HCT116 (cell line): ENCODE measurements at regions not wholly inside any gene's neighbourhood (a gene's known extent, or its start where the extent isn't known, plus 50 kb on each side); places are given as distances from the start of the nearest gene placed in this dataset.

Experiments
- ATAC-seq: fragments of 200-7000 bp; cut with Tn5 transposase; 2 replicates; pipeline ENCODE4 v1.9.1; 2020; ENCODE audit warnings: mild to moderate bottlenecking, moderate library complexity
- BruUV-seq: library from RNA; stranded (reverse); fragments of 400-500 nt; replicated peaks from 2 replicates; lab custom pipeline; 2021; lab: Mats Ljungman, UMichigan
- CTCF ChIA-PET: fragments of 300-600 bp; sonication (Branson Sonifier 250); formaldehyde crosslinking; loops from one replicate; lab custom pipeline; 2021; ENCODE audit warnings: antibody characterized with exemption; lab: Charles Lee
- POLR2A ChIA-PET: fragments of 300-600, 350-600 bp; sonication (Branson Sonifier 250); formaldehyde crosslinking; loops from one replicate; lab custom pipeline; 2021; ENCODE audit warnings: antibody characterized with exemption; lab: Charles Lee
- RAD21 ChIA-PET, 2 experiments: fragments of 300-600 bp; sonication (Branson Sonifier 250); formaldehyde crosslinking; loops; one replicate each; lab custom pipeline; 2023; ENCODE audit warnings: low total read pairs in 2 of 2; ENCODE audit not compliant: uncharacterized antibody in 2 of 2, unreplicated experiment in 2 of 2, low non-redundant PET in 1 of 2; lab: Charles Lee
- DNase-seq: peaks from one replicate; pipeline ENCODE4 v3.0.0-alpha.2; 2010; ENCODE audit warnings: low read depth, low spot score
- H2AFZ ChIP-seq: fragments of 200-600 bp; shearing (Covaris generic), sonication (generic); 2 replicates; pipeline ENCODE4 v1.6.1; 2017; ENCODE audit warnings: low read depth, mixed run types, mixed read lengths, antibody characterized with exemption, low read length; ENCODE audit not compliant: poor library complexity, severe bottlenecking
- H3K27ac ChIP-seq: 2 replicates; pipeline ENCODE4 v1.5.1; 2012; ENCODE audit warnings: low read depth, low read length
- H3K27me3 ChIP-seq: fragments of 200-600 bp; sonication (generic); 2 replicates; pipeline ENCODE4 v1.6.1; 2016; ENCODE audit warnings: mixed run types, low read length, mixed read lengths; ENCODE audit not compliant: insufficient read depth
- H3K36me3 ChIP-seq, 2 experiments: fragments of 200-500 bp in 1 of 2; fragments of 200-600 bp in 1 of 2; sonication (Bioruptor generic) in 1 of 2; sonication (generic) in 1 of 2; 2 replicates each; pipeline versions ENCODE4 v1.5.1 to v1.6.1; 2014 to 2016; ENCODE audit warnings: low read length in 2 of 2, inconsistent platforms in 1 of 2, mixed read lengths in 1 of 2, mixed run types in 1 of 2; ENCODE audit not compliant: insufficient read depth in 2 of 2, control insufficient read depth in 1 of 2
- H3K4me1 ChIP-seq, 2 experiments: fragments of 200-600 bp in 1 of 2; sonication (generic) in 1 of 2; 2 replicates each; pipeline versions ENCODE4 v1.5.1 to v1.6.1; 2012 to 2017; ENCODE audit warnings: low read length in 2 of 2, inconsistent platforms in 1 of 2, mild to moderate bottlenecking in 1 of 2, mixed read lengths in 1 of 2, mixed run types in 1 of 2, moderate library complexity in 1 of 2; ENCODE audit not compliant: insufficient read depth in 2 of 2, control insufficient read depth in 1 of 2
- H3K4me2 ChIP-seq: fragments of 200-600 bp; sonication (generic); 2 replicates; pipeline ENCODE4 v1.6.1; 2017; ENCODE audit warnings: mixed run types, low read length, mixed read lengths
- H3K4me3 ChIP-seq, 2 experiments: fragments of 200-600 bp in 1 of 2; sonication (generic) in 1 of 2; replicated peaks in 1 of 2; 2 replicates each; pipeline ENCODE4 v1.5.1; 2011 to 2016; ENCODE audit warnings: low read length in 2 of 2, control low read depth in 1 of 2, low read depth in 1 of 2, mild to moderate bottlenecking in 1 of 2, mixed read lengths in 1 of 2, mixed run types in 1 of 2
- H3K79me2 ChIP-seq: fragments of 200-600 bp; sonication (generic); 2 replicates; pipeline ENCODE4 v1.6.1; 2017; ENCODE audit warnings: mild to moderate bottlenecking, mixed run types, low read length, moderate library complexity, mixed read lengths; ENCODE audit not compliant: insufficient read depth
- H3K9ac ChIP-seq: fragments of 200-600 bp; sonication (generic); 2 replicates; pipeline ENCODE4 v1.6.1; 2016; ENCODE audit warnings: low read length, mixed read lengths
- H3K9me2 ChIP-seq: fragments of 200-600 bp; sonication (generic), shearing (Covaris generic); 2 replicates; pipeline ENCODE4 v1.6.1; 2017; ENCODE audit warnings: mixed run types, mild to moderate bottlenecking, moderate library complexity; ENCODE audit not compliant: insufficient read depth
- H3K9me3 ChIP-seq, 2 experiments: fragments of 200-500 bp in 1 of 2; fragments of 200-600 bp in 1 of 2; sonication (Bioruptor generic) in 1 of 2; sonication (generic) in 1 of 2; 2 replicates each; pipeline ENCODE4 v1.6.1; 2014 to 2017; ENCODE audit warnings: low read length in 2 of 2, mixed read lengths in 2 of 2, inconsistent platforms in 1 of 2, low read depth in 1 of 2, mild to moderate bottlenecking in 1 of 2, mixed run types in 1 of 2, moderate library complexity in 1 of 2; ENCODE audit not compliant: control insufficient read depth in 1 of 2, insufficient read depth in 1 of 2
- H4K20me1 ChIP-seq: fragments of 200-600 bp; sonication (generic), shearing (Covaris generic); 2 replicates; pipeline ENCODE4 v1.6.1; 2017; ENCODE audit warnings: mixed run types, mild to moderate bottlenecking, moderate library complexity; ENCODE audit not compliant: insufficient read depth
- CBX3 ChIP-seq: IDR thresholded peaks from 2 replicates; pipeline ENCODE4 v1.6.1; 2012; ENCODE audit warnings: low read depth
- CEBPB ChIP-seq: IDR thresholded peaks from 2 replicates; pipeline ENCODE4 v1.6.1; 2012; ENCODE audit warnings: low read depth
- ELF1 ChIP-seq: IDR thresholded peaks from 2 replicates; pipeline ENCODE4 v1.6.1; 2012; ENCODE audit warnings: low read depth, borderline replicate concordance
- EZH2 ChIP-seq: fragments of 200-600 bp; sonication (generic); IDR thresholded peaks from 2 replicates; pipeline ENCODE4 v1.6.1; 2017; ENCODE audit warnings: antibody characterized with exemption, mixed run types
- EZH2phosphoT487 ChIP-seq: fragments of 200-600 bp; IDR thresholded peaks from 2 replicates; pipeline ENCODE4 v1.6.1; 2018; ENCODE audit warnings: antibody characterized with exemption, borderline replicate concordance
- JUND ChIP-seq: IDR thresholded peaks from 2 replicates; pipeline ENCODE4 v1.6.1; 2012
- POLR2A ChIP-seq: IDR thresholded peaks from 2 replicates; pipeline ENCODE4 v1.7.0; 2011; ENCODE audit warnings: borderline replicate concordance; ENCODE audit not compliant: insufficient read depth, insufficient read length; ENCODE audit errors: extremely low read depth
- POLR2AphosphoS5 ChIP-seq: IDR thresholded peaks from 2 replicates; pipeline ENCODE4 v1.6.1; 2011; ENCODE audit warnings: mild to moderate bottlenecking, low read depth, low read length, moderate library complexity
- RAD21 ChIP-seq: IDR thresholded peaks from 2 replicates; pipeline ENCODE4 v1.6.1; 2012; ENCODE audit warnings: low read depth, mild to moderate bottlenecking
- SIN3A ChIP-seq: IDR thresholded peaks from 2 replicates; pipeline ENCODE4 v1.6.1; 2012; ENCODE audit warnings: low read depth
- SP1 ChIP-seq: IDR thresholded peaks from 2 replicates; pipeline ENCODE4 v1.6.1; 2012; ENCODE audit warnings: low read depth
- SRF ChIP-seq: IDR thresholded peaks from 2 replicates; pipeline ENCODE4 v1.6.1; 2012; ENCODE audit warnings: low read depth
- YY1 ChIP-seq: IDR thresholded peaks from 2 replicates; pipeline ENCODE4 v1.6.1; 2011; ENCODE audit warnings: low read length, low read depth, moderate library complexity, mild to moderate bottlenecking; ENCODE audit not compliant: insufficient replicate concordance; ENCODE audit errors: extremely low read depth
- intact Hi-C: fragments of 100-400 bp; cut with micrococcal nuclease; formaldehyde crosslinking; loops from 2 replicates; pipeline ENCODE4 v1.10.0; 2022
- TF ChIP-seq, protein P1 (sequence below), 3 experiments: fragments of 200-600 bp in 1 of 3; sonication (generic) in 1 of 3; IDR thresholded peaks in 2 of 3; conservative IDR thresholded peaks in 1 of 3; 2 replicates each; pipeline ENCODE4 v1.5.1; 2012 to 2017; ENCODE audit warnings: low read depth in 2 of 3, low read length in 2 of 3, antibody characterized with exemption in 1 of 3, borderline replicate concordance in 1 of 3, control low read depth in 1 of 3, mild to moderate bottlenecking in 1 of 3, mixed read lengths in 1 of 3, mixed run types in 1 of 3, moderate library complexity in 1 of 3; ENCODE audit not compliant: insufficient read depth in 1 of 3
- TF ChIP-seq, protein P2 (sequence below): IDR thresholded peaks from 2 replicates; pipeline ENCODE4 v1.6.1; 2012
- TF ChIP-seq, protein P3 (sequence below): IDR thresholded peaks from 2 replicates; pipeline ENCODE4 v1.6.1; 2012; ENCODE audit warnings: low read depth
- TF ChIP-seq, protein P4 (sequence below): IDR thresholded peaks from 2 replicates; pipeline ENCODE4 v1.6.1; 2012
- TF ChIP-seq, protein P5 (sequence below): IDR thresholded peaks from 2 replicates; pipeline ENCODE4 v1.6.1; 2011; ENCODE audit warnings: mild to moderate bottlenecking, low read length, moderate library complexity; ENCODE audit not compliant: insufficient replicate concordance; ENCODE audit errors: extremely low read depth

DNA sequence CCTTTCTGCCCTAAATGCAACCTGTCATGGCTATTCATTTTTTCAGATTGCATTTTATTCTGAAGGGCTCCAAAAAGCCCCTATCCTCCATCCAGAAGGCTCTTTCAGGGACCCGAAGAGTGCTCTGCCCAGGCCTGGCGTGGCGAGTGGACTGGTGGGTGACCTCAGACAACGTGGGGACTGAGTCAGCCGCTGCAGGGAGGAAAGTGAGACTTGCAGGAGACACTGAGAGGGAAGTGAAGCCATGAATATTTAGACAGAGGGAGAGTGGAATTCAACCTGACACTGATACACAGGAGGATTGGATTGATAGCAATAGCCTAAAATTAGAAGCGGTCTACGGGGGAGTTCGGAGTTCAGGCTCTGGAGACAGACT, 63.6 kb upstream of the SIX2 start:
- CTCF ChIA-PET = no interaction called here
- RAD21 ChIA-PET = no interaction called here
- DNase-seq (no peak), ATAC-seq (no peak)
- Histone ChIP-seq H2AFZ (no peak overlapping the region), H3K9me3 (no peaks in the 10 kb centered on the region), H3K27ac (no peak overlapping the region), H4K20me1 (no peaks in the 10 kb centered on the region), H3K4me2 (no peak overlapping the region), H3K9me2 (no peaks in the 10 kb centered on the region), H3K36me3 (no peaks in the 10 kb centered on the region), H3K4me3 (no peak overlapping the region), H3K79me2 (no peaks in the 10 kb centered on the region), H3K4me1 (no peaks in the 10 kb centered on the region), H3K27me3 (peaks cover 20% of the 10 kb centered on the region), H3K9ac (no peak overlapping the region)
- TF ChIP-seq, protein P1, sequence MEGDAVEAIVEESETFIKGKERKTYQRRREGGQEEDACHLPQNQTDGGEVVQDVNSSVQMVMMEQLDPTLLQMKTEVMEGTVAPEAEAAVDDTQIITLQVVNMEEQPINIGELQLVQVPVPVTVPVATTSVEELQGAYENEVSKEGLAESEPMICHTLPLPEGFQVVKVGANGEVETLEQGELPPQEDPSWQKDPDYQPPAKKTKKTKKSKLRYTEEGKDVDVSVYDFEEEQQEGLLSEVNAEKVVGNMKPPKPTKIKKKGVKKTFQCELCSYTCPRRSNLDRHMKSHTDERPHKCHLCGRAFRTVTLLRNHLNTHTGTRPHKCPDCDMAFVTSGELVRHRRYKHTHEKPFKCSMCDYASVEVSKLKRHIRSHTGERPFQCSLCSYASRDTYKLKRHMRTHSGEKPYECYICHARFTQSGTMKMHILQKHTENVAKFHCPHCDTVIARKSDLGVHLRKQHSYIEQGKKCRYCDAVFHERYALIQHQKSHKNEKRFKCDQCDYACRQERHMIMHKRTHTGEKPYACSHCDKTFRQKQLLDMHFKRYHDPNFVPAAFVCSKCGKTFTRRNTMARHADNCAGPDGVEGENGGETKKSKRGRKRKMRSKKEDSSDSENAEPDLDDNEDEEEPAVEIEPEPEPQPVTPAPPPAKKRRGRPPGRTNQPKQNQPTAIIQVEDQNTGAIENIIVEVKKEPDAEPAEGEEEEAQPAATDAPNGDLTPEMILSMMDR (IDR thresholded peaks at IDR 0.05 in 2 of 3, conservative IDR thresholded peaks at IDR 0.05 in 1 of 3; ENCODE audit: borderline replicate concordance in 1 of 3, insufficient read depth in 1 of 3, low read depth in 2 of 3, low read length in 2 of 3) = no peak
- TF ChIP-seq, protein P2, sequence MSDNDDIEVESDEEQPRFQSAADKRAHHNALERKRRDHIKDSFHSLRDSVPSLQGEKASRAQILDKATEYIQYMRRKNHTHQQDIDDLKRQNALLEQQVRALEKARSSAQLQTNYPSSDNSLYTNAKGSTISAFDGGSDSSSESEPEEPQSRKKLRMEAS = no peak
- TF ChIP-seq, protein P3, sequence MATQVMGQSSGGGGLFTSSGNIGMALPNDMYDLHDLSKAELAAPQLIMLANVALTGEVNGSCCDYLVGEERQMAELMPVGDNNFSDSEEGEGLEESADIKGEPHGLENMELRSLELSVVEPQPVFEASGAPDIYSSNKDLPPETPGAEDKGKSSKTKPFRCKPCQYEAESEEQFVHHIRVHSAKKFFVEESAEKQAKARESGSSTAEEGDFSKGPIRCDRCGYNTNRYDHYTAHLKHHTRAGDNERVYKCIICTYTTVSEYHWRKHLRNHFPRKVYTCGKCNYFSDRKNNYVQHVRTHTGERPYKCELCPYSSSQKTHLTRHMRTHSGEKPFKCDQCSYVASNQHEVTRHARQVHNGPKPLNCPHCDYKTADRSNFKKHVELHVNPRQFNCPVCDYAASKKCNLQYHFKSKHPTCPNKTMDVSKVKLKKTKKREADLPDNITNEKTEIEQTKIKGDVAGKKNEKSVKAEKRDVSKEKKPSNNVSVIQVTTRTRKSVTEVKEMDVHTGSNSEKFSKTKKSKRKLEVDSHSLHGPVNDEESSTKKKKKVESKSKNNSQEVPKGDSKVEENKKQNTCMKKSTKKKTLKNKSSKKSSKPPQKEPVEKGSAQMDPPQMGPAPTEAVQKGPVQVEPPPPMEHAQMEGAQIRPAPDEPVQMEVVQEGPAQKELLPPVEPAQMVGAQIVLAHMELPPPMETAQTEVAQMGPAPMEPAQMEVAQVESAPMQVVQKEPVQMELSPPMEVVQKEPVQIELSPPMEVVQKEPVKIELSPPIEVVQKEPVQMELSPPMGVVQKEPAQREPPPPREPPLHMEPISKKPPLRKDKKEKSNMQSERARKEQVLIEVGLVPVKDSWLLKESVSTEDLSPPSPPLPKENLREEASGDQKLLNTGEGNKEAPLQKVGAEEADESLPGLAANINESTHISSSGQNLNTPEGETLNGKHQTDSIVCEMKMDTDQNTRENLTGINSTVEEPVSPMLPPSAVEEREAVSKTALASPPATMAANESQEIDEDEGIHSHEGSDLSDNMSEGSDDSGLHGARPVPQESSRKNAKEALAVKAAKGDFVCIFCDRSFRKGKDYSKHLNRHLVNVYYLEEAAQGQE = no peak
- TF ChIP-seq EZH2phosphoT487 (no peak), CEBPB (no peak), JUND (no peak), SIN3A (no peak), SP1 (no peak), YY1 (no peak), EZH2 (no peak), RAD21 (no peak), SRF (no peak), POLR2AphosphoS5 (no peak), POLR2A (no peak), ELF1 (no peak), CBX3 (no peak)
- TF ChIP-seq, protein P4, sequence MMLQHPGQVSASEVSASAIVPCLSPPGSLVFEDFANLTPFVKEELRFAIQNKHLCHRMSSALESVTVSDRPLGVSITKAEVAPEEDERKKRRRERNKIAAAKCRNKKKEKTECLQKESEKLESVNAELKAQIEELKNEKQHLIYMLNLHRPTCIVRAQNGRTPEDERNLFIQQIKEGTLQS = no peak
- TF ChIP-seq, protein P5, sequence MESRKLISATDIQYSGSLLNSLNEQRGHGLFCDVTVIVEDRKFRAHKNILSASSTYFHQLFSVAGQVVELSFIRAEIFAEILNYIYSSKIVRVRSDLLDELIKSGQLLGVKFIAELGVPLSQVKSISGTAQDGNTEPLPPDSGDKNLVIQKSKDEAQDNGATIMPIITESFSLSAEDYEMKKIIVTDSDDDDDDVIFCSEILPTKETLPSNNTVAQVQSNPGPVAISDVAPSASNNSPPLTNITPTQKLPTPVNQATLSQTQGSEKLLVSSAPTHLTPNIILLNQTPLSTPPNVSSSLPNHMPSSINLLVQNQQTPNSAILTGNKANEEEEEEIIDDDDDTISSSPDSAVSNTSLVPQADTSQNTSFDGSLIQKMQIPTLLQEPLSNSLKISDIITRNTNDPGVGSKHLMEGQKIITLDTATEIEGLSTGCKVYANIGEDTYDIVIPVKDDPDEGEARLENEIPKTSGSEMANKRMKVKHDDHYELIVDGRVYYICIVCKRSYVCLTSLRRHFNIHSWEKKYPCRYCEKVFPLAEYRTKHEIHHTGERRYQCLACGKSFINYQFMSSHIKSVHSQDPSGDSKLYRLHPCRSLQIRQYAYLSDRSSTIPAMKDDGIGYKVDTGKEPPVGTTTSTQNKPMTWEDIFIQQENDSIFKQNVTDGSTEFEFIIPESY = no peak
- intact Hi-C loops = no loop called here
- POLR2A ChIA-PET = no interaction called here
- no TSS peak for BruUV-seq
